CD4-positive, alpha-beta T cell (primary cell): ENCODE measurements at regions not wholly inside any gene's neighbourhood (a gene's known extent, or its start where the extent isn't known, plus 50 kb on each side); places are given as distances from the start of the nearest gene placed in this dataset.

Experiments used
- ATAC-seq: fragments of 200-7000 bp; cut with Tn5 transposase; one replicate; pipeline ENCODE4 v1.10.0; 2022; ENCODE audit warnings: mild to moderate bottlenecking; ENCODE audit not compliant: poor library complexity
- CTCF ChIA-PET: fragments of 350-600 bp; sonication (Branson Sonifier 250); formaldehyde crosslinking; loops from one replicate; lab custom pipeline; 2021; ENCODE audit warnings: antibody characterized with exemption, inconsistent platforms; lab: Charles Lee
- POLR2A ChIA-PET: fragments of 350-600 bp; sonication (Branson Sonifier 250); formaldehyde crosslinking; loops from one replicate; lab custom pipeline; 2021; ENCODE audit warnings: antibody characterized with exemption, inconsistent platforms; lab: Charles Lee
- DNase-seq, 14 experiments: peaks; one replicate each; pipeline ENCODE4 v3.0.0-alpha.2; 2013 to 2020; ENCODE audit warnings: mixed read lengths in 2 of 14
- H3K27ac ChIP-seq, 2 donors: one replicate each; pipeline versions ENCODE4 v1.5.1 to v1.7.0; 2013; ENCODE audit warnings: low read length in 2 of 2, low read depth in 1 of 2, mild to moderate bottlenecking in 1 of 2
- H3K27me3 ChIP-seq, 2 experiments: 1 replicate in 1 of 2; 2 replicates in 1 of 2; pipeline versions ENCODE4 v1.6.1 to v1.7.0; 2013; ENCODE audit warnings: low read length in 2 of 2, control low read depth in 1 of 2, mild to moderate bottlenecking in 1 of 2, moderate library complexity in 1 of 2; ENCODE audit not compliant: insufficient read depth in 2 of 2, control insufficient read depth in 1 of 2
- H3K36me3 ChIP-seq: one replicate; pipeline ENCODE4 v1.6.1; 2013; ENCODE audit warnings: low read length, control low read depth; ENCODE audit not compliant: insufficient read depth
- H3K4me1 ChIP-seq: one replicate; pipeline ENCODE4 v1.6.1; 2013; ENCODE audit warnings: low read length, control low read depth; ENCODE audit not compliant: insufficient read depth
- H3K4me3 ChIP-seq: one replicate; pipeline ENCODE4 v1.5.1; 2013; ENCODE audit warnings: mild to moderate bottlenecking, low read length, moderate library complexity
- H3K9me3 ChIP-seq, 2 experiments: 1 replicate in 1 of 2; 2 replicates in 1 of 2; pipeline versions ENCODE4 v1.6.1 to v1.7.0; 2013; ENCODE audit warnings: low read length in 2 of 2, mild to moderate bottlenecking in 2 of 2, control low read depth in 1 of 2, moderate library complexity in 1 of 2; ENCODE audit not compliant: control insufficient read depth in 1 of 2, insufficient read depth in 1 of 2
- H3K27ac Mint-ChIP-seq: one replicate; pipeline ENCODE4 v1.8.0; 2020; ENCODE audit warnings: mixed read lengths
- H3K27me3 Mint-ChIP-seq: one replicate; pipeline ENCODE4 v1.8.0; 2021; ENCODE audit warnings: mixed read lengths
- H3K36me3 Mint-ChIP-seq: one replicate; pipeline ENCODE4 v1.8.0; 2021; ENCODE audit warnings: low read depth, mixed read lengths
- H3K4me1 Mint-ChIP-seq: one replicate; pipeline ENCODE4 v1.8.0; 2021; ENCODE audit warnings: low read depth, mixed read lengths
- H3K4me3 Mint-ChIP-seq: one replicate; pipeline ENCODE4 v1.8.0; 2020; ENCODE audit warnings: mild to moderate bottlenecking, mixed read lengths
- H3K9me3 Mint-ChIP-seq: one replicate; pipeline ENCODE4 v1.8.0; 2020; ENCODE audit warnings: mixed read lengths
- CTCF ChIP-seq: fragments of 200-600 bp; IDR thresholded peaks from one replicate; pipeline ENCODE4 v1.8.0; 2022; ENCODE audit warnings: antibody characterized with exemption, mild to moderate bottlenecking
- intact Hi-C, 2 experiments: fragments of 100-400 bp; cut with DNase I in 1 of 2; cut with micrococcal nuclease in 1 of 2; formaldehyde crosslinking; loops; one replicate each; pipeline versions ENCODE4 v1.15.1 to v1.9.0; 2023 to 2025; cut with DNase I, micrococcal nuclease

GRCh38 chr22:48591286-48592065, 1236.2 kb downstream of the BRD1 start:
- intact Hi-C loops: no loop called here
- no peaks in the 10 kb centered on the region for H3K36me3 ChIP-seq
- no peak overlapping the region for H3K27ac ChIP-seq
- no peaks in the 10 kb centered on the region for H3K27me3 Mint-ChIP-seq
- no peak overlapping the region for H3K27ac Mint-ChIP-seq
- POLR2A ChIA-PET: no interaction called here
- DNase-seq: no peak
- no peak overlapping the region for H3K4me3 Mint-ChIP-seq
- H3K4me1 Mint-ChIP-seq: no peaks in the 10 kb centered on the region
- no peak overlapping the region for H3K4me3 ChIP-seq
- peaks cover 0 to 18% of the 10 kb centered on the region in 2 experiments for H3K9me3 ChIP-seq
- CTCF ChIA-PET: no interaction called here
- no peaks in the 10 kb centered on the region for H3K9me3 Mint-ChIP-seq
- no peak for ATAC-seq
- H3K36me3 Mint-ChIP-seq: no peaks in the 10 kb centered on the region
- no peaks in the 10 kb centered on the region for H3K4me1 ChIP-seq
- no peak for TF ChIP-seq CTCF
- peaks cover 0 to 2% of the 10 kb centered on the region in 2 experiments for H3K27me3 ChIP-seq

GRCh38 chr22:48589901-48590300, 1237.8 kb downstream of the BRD1 start:
- intact Hi-C loops: no loop called here
- Mint-ChIP-seq H3K36me3 (no peaks in the 10 kb centered on the region), H3K9me3 (no peaks in the 10 kb centered on the region), H3K27me3 (no peaks in the 10 kb centered on the region), H3K27ac (no peak overlapping the region), H3K4me1 (no peaks in the 10 kb centered on the region), H3K4me3 (no peak overlapping the region)
- no peak for ATAC-seq
- peaks cover 0 to 2% of the 10 kb centered on the region in 2 experiments for H3K27me3 ChIP-seq
- H3K9me3 ChIP-seq: peaks cover 0 to 18% of the 10 kb centered on the region in 2 experiments
- no peak for DNase-seq
- no peak overlapping the region for H3K4me3 ChIP-seq
- ChIA-PET POLR2A (no interaction called here), CTCF (no interaction called here)
- no peak overlapping the region for H3K27ac ChIP-seq
- no peaks in the 10 kb centered on the region for H3K36me3 ChIP-seq
- TF ChIP-seq CTCF: no peak
- no peaks in the 10 kb centered on the region for H3K4me1 ChIP-seq

- Histone ChIP-seq H3K4me1 (no peaks in the 10 kb centered on the region), H3K9me3 (peaks cover 0 to 25% of the 10 kb centered on the region in 2 experiments), H3K36me3 (no peaks in the 10 kb centered on the region), H3K27me3 (peaks cover 0 to 2% of the 10 kb centered on the region in 2 experiments), H3K4me3 (no peak overlapping the region), H3K27ac (no peak overlapping the region)
- DNase-seq (no peak), ATAC-seq (no peak)
- H3K9me3 Mint-ChIP-seq: no peaks in the 10 kb centered on the region
- CTCF ChIA-PET: no interaction called here
- POLR2A ChIA-PET: no interaction called here
- H3K27ac Mint-ChIP-seq: no peak overlapping the region
- TF ChIP-seq CTCF: no peak
- H3K4me3 Mint-ChIP-seq: no peak overlapping the region
- H3K4me1 Mint-ChIP-seq: no peaks in the 10 kb centered on the region
- intact Hi-C loops: no loop called here
- H3K27me3 Mint-ChIP-seq: no peaks in the 10 kb centered on the region
- no peaks in the 10 kb centered on the region for H3K36me3 Mint-ChIP-seq
Observed at GRCh38 chr22:48588878-48589450, 1238.7 kb downstream of the BRD1 start.
